ENCODE measurements at regions not wholly inside any gene's neighbourhood (a gene's known extent, or its start where the extent isn't known, plus 50 kb on each side); places are given as distances from the start of the nearest gene placed in this dataset.

DNA sequence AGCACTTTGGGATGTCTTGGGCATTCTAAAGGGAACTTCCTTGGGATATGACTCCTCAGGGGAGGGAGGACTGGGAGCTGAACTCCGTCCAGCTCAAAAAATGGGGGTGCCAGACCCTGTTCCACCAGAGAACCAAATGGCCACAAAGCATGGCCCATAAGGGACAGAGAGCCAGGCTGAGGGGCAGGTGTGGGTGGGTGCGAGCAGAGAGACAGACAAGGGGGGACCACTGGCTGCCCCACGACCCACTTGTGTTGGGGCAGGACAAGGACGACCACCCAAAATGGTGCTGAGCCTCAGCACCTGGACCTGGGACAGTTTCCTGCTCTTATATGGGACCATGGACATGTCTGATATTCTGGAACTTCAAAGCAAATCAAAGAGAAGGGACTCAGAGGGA lies 148.2 kb upstream of the MLN start:
- DNase-seq (ENCODE audit: low spot score) (no peak), ATAC-seq (no peak)
- Mint-ChIP-seq H3K4me3 (no peak overlapping the region), H3K36me3 (no peaks in the 10 kb centered on the region), H3K27ac (no peak overlapping the region), H3K9me3 (no peaks in the 10 kb centered on the region), H3K4me1 (peaks cover 31% of the 10 kb centered on the region), H3K27me3 (ENCODE audit: low read depth) (peaks cover 16% of the 10 kb centered on the region)
- POLR2A ChIA-PET = interaction anchor here (1.3 kb wide), 1 partner anchor 25 kb away, joined by 3 read pairs; no protein-coding TSS in a partner anchor
- CTCF ChIA-PET = interaction anchor here (1.2 to 2.5 kb wide), 5 partner anchors 16 to 180 kb away, joined by 3 to 9 read pairs (median 4); no protein-coding TSS in a partner anchor
- no peak for TF ChIP-seq MYBL2 (CRISPR knock-in tag; IDR thresholded peaks at IDR 0.05)

DNA sequence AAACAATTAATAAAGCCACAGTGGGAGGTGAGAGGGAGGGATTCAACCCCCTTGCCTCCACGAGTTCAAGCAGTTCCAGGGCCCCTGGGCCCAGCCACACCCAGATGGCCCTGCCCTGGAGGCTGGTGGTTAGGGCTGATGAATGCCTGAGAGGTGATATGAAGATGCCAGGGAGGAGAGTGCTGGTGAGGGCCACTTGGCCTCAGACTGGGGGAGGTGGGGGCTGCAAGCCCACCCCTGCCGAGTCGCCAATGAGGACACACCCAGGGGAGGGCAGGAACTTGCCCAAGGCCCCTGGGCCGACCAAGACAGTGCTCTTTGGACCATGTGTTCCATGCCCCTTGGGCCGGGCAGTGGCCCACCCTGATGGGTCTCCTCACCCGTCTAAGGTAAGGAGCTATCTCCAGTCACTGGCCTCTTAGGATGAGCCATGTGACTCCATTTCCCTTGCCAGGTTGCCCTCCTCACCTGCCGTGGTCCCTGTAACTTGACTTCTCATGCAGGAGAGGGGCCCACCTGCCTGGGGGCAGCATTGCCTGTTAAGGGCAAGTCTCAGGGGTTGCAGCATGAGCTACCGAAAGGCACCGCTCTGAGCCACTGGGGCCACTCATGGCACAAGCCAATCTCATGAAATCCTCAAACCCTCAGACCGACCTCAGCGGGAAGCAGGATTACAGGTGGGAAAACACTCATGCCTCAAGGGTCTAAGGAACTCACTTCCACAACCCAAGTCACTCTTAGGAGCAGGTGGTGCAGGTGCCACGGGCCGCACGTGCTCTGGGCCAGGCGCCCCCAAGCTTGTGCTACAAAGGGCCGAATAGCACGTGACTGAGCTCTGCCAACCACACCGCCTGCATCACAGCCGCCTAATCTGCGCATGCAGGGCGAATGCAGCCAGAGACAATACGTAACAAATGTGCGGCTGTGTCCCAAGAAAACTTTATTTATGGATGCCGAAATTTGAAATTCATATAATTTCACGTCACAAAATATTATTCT lies 147.4 kb upstream of the MLN start:
- Mint-ChIP-seq H3K4me3 (no peak overlapping the region), H3K27ac (no peak overlapping the region), H3K27me3 (ENCODE audit: low read depth) (peaks cover 16% of the 10 kb centered on the region), H3K4me1 (peaks cover 27% of the 10 kb centered on the region), H3K9me3 (no peaks in the 10 kb centered on the region), H3K36me3 (no peaks in the 10 kb centered on the region)
- DNase-seq (ENCODE audit: low spot score) (no peak), ATAC-seq (peak; percentile 31)
- ChIA-PET POLR2A (interaction anchor here (1.3 kb wide), 1 partner anchor 24 kb away, joined by 3 read pairs; no protein-coding TSS in a partner anchor), CTCF (interaction anchor here (0.5 to 2.5 kb wide), 7 partner anchors 16 to 180 kb away, joined by 3 to 9 read pairs (median 3); no protein-coding TSS in a partner anchor)
- TF ChIP-seq, protein P1, sequence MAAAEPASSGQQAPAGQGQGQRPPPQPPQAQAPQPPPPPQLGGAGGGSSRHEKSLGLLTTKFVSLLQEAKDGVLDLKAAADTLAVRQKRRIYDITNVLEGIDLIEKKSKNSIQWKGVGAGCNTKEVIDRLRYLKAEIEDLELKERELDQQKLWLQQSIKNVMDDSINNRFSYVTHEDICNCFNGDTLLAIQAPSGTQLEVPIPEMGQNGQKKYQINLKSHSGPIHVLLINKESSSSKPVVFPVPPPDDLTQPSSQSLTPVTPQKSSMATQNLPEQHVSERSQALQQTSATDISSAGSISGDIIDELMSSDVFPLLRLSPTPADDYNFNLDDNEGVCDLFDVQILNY (CRISPR knock-in tag; IDR thresholded peaks at IDR 0.05) = no peak
- TF ChIP-seq NFATC4 (CRISPR knock-in tag; IDR thresholded peaks at IDR 0.05) (no peak), FOXP4 (CRISPR knock-in tag; IDR thresholded peaks at IDR 0.05) (no peak), ATF1 (CRISPR knock-in tag; IDR thresholded peaks at IDR 0.05) (no peak), RORB (CRISPR knock-in tag; IDR thresholded peaks at IDR 0.05) (no peak), ZSCAN18 (CRISPR knock-in tag; IDR thresholded peaks at IDR 0.05) (no peak)

GRCh38 chr6:33950472-33950881 lies 146.7 kb upstream of the MLN start:
- H3K27ac Mint-ChIP-seq = no peak overlapping the region
- H3K9me3 Mint-ChIP-seq = no peaks in the 10 kb centered on the region
- ChIA-PET POLR2A (no interaction called here), CTCF (interaction anchor here (1.2 to 2.5 kb wide), 6 partner anchors 9 to 105 kb away, joined by 3 to 27 read pairs (median 8); no protein-coding TSS in a partner anchor)
- peaks cover 16% of the 10 kb centered on the region for H3K27me3 Mint-ChIP-seq (ENCODE audit: low read depth)
- H3K4me3 Mint-ChIP-seq = no peak overlapping the region
- DNase-seq (ENCODE audit: low spot score) = peak; percentile 39
- peak; percentile 79 for ATAC-seq
- peaks cover 27% of the 10 kb centered on the region for H3K4me1 Mint-ChIP-seq
- H3K36me3 Mint-ChIP-seq = no peaks in the 10 kb centered on the region
- TF ChIP-seq NR1H2 (CRISPR knock-in tag; IDR thresholded peaks at IDR 0.05) (no peak), CTCF (IDR thresholded peaks at IDR 0.05) (no peak), ZNF263 (CRISPR knock-in tag; IDR thresholded peaks at IDR 0.05; ENCODE audit: low read depth) (no peak), ZNF138 (CRISPR knock-in tag; conservative IDR thresholded peaks at IDR 0.05) (no peak), ZMAT4 (CRISPR knock-in tag; IDR thresholded peaks at IDR 0.05) (no peak), MYBL2 (CRISPR knock-in tag; IDR thresholded peaks at IDR 0.05) (no peak), ERG (CRISPR knock-in tag; IDR thresholded peaks at IDR 0.05) (no peak), AFF4 (CRISPR knock-in tag; IDR thresholded peaks at IDR 0.05; ENCODE audit: borderline replicate concordance) (no peak)
- TF ChIP-seq, protein P2, sequence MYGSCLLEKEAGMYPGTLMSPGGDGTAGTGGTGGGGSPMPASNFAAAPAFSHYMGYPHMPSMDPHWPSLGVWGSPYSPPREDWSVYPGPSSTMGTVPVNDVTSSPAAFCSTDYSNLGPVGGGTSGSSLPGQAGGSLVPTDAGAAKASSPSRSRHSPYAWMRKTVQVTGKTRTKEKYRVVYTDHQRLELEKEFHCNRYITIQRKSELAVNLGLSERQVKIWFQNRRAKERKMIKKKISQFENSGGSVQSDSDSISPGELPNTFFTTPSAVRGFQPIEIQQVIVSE (CRISPR knock-in tag; IDR thresholded peaks at IDR 0.05; ENCODE audit: borderline replicate concordance) = no peak
